H1 (cell line): ENCODE measurements at regions not wholly inside any gene's neighbourhood (a gene's known extent, or its start where the extent isn't known, plus 50 kb on each side); places are given as distances from the start of the nearest gene placed in this dataset.

Experiments used
- CEBPB ChIP-seq: IDR thresholded peaks from 2 replicates; pipeline ENCODE4 v1.6.1; 2012; ENCODE audit warnings: low read depth, low read length
- CTCF ChIP-seq, 3 experiments: IDR thresholded peaks; 1 replicate in 2 of 3; 2 replicates in 1 of 3; pipeline versions ENCODE4 v1.5.1 to v1.6.1; 2011; ENCODE audit warnings: low read length in 3 of 3, mild to moderate bottlenecking in 3 of 3, inconsistent platforms in 2 of 3, low read depth in 1 of 3, moderate library complexity in 1 of 3; ENCODE audit not compliant: insufficient read depth in 1 of 3; ENCODE audit errors: control extremely low read depth in 1 of 3
- EP300 ChIP-seq, 2 experiments: IDR thresholded peaks; 1 replicate in 1 of 2; 2 replicates in 1 of 2; pipeline ENCODE4 v1.6.1; 2011 to 2012; ENCODE audit warnings: low read depth in 2 of 2, low read length in 2 of 2, mild to moderate bottlenecking in 2 of 2, borderline replicate concordance in 1 of 2, inconsistent platforms in 1 of 2, moderate library complexity in 1 of 2
- EZH2 ChIP-seq: fragments of 200-600 bp; sonication (generic); IDR thresholded peaks from 2 replicates; pipeline ENCODE4 v1.7.1; 2012; ENCODE audit warnings: low read depth, mild to moderate bottlenecking, moderate library complexity, low read length, inconsistent platforms; ENCODE audit not compliant: severe bottlenecking
- JUND ChIP-seq: IDR thresholded peaks from 2 replicates; pipeline ENCODE4 v1.6.1; 2011; ENCODE audit warnings: mild to moderate bottlenecking, improper control_type of control experiment, low read length
- KDM1A ChIP-seq: fragments of 200-600, 300-600 bp; sonication (generic); IDR thresholded peaks from 2 replicates; pipeline ENCODE4 v1.7.1; 2016; ENCODE audit warnings: mild to moderate bottlenecking, low read length, borderline replicate concordance
- POLR2AphosphoS5 ChIP-seq: IDR thresholded peaks from 2 replicates; pipeline ENCODE4 v1.6.1; 2011; ENCODE audit warnings: low read depth, low read length
- RBBP5 ChIP-seq: IDR thresholded peaks from 2 replicates; pipeline ENCODE4 v1.7.1; 2012; ENCODE audit warnings: low read depth, mild to moderate bottlenecking, inconsistent platforms, low read length, moderate library complexity, borderline replicate concordance
- RFX5 ChIP-seq: IDR thresholded peaks from 2 replicates; pipeline ENCODE4 v1.6.1; 2011; ENCODE audit warnings: low read depth, low read length, improper control_type of control experiment, borderline replicate concordance
- SIRT6 ChIP-seq: IDR thresholded peaks from one replicate; pipeline ENCODE4 v1.7.1; 2012; ENCODE audit warnings: low read length, inconsistent platforms
- TAF1 ChIP-seq: IDR thresholded peaks from 2 replicates; pipeline ENCODE4 v1.6.1; 2011; ENCODE audit warnings: mild to moderate bottlenecking, low read depth, low read length

GRCh38 chr3:59401924-59402323, 352.1 kb upstream of the CFAP20DC start:
- TF ChIP-seq CEBPB (no peak), JUND (no peak), SIRT6 (no peak), EZH2 (no peak), EP300 (IDR thresholded peaks at IDR 0.05; ENCODE audit: borderline replicate concordance in 1 of 2, low read depth in 2 of 2, low read length in 2 of 2) (no peak), CTCF (IDR thresholded peaks at IDR 0.05; ENCODE audit: control extremely low read depth in 1 of 3, insufficient read depth in 1 of 3, low read depth in 1 of 3, low read length in 3 of 3) (no peak), RBBP5 (no peak), KDM1A (no peak), TAF1 (no peak), RFX5 (no peak), POLR2AphosphoS5 (no peak)
